MM.1S (cell line): ENCODE measurements at regions not wholly inside any gene's neighbourhood (a gene's known extent, or its start where the extent isn't known, plus 50 kb on each side); places are given as distances from the start of the nearest gene placed in this dataset.

Experiments used
- DNase-seq: peaks from one replicate; pipeline ENCODE4 v3.0.0-alpha.2; 2015
- H2AFZ ChIP-seq: fragments of 300-600 bp; sonication (generic); 2 replicates; pipeline ENCODE4 v1.6.0; 2016; ENCODE audit warnings: antibody characterized with exemption, low read length
- H3F3A ChIP-seq: fragments of 300-600 bp; sonication (generic); 2 replicates; pipeline ENCODE4 v1.6.1; 2016; ENCODE audit warnings: mild to moderate bottlenecking, antibody characterized with exemption, low read length, moderate library complexity, mixed read lengths; ENCODE audit not compliant: insufficient read depth
- H3K27ac ChIP-seq: fragments of 300-600 bp; sonication (generic); 2 replicates; pipeline ENCODE4 v1.5.1; 2016; ENCODE audit warnings: mild to moderate bottlenecking, low read length
- H3K27me3 ChIP-seq: fragments of 300-600 bp; sonication (generic); replicated peaks from 2 replicates; pipeline ENCODE4 v1.6.0; 2016; ENCODE audit warnings: low read length; ENCODE audit not compliant: insufficient read depth
- H3K36me3 ChIP-seq: fragments of 300-600 bp; sonication (generic); replicated peaks from 2 replicates; pipeline ENCODE4 v1.6.1; 2016; ENCODE audit warnings: mild to moderate bottlenecking, low read length, mixed read lengths; ENCODE audit not compliant: insufficient read depth
- H3K4me1 ChIP-seq: fragments of 300-600 bp; sonication (generic); 2 replicates; pipeline ENCODE4 v1.6.1; 2016; ENCODE audit warnings: low read length, mixed read lengths
- H3K4me2 ChIP-seq: fragments of 300-600 bp; sonication (generic); 2 replicates; pipeline ENCODE4 v1.6.0; 2016; ENCODE audit warnings: low read depth, low read length
- H3K4me3 ChIP-seq: fragments of 300-600 bp; sonication (generic); 2 replicates; pipeline ENCODE4 v1.5.1; 2016; ENCODE audit warnings: low read length, mixed read lengths
- H3K79me2 ChIP-seq: fragments of 300-600 bp; sonication (generic); 2 replicates; pipeline ENCODE4 v1.6.1; 2016; ENCODE audit warnings: mixed run types, low read length, mixed read lengths
- H3K9ac ChIP-seq: fragments of 300-600 bp; sonication (generic); 2 replicates; pipeline ENCODE4 v1.6.1; 2016; ENCODE audit warnings: low read length, mixed read lengths
- H3K9me2 ChIP-seq: fragments of 300-600 bp; sonication (generic); replicated peaks from 2 replicates; pipeline ENCODE4 v1.6.1; 2016; ENCODE audit warnings: mild to moderate bottlenecking, low read length, mixed read lengths; ENCODE audit not compliant: insufficient read depth
- H3K9me3 ChIP-seq: fragments of 300-600 bp; sonication (generic); replicated peaks from 2 replicates; pipeline ENCODE4 v1.6.1; 2016; ENCODE audit warnings: mild to moderate bottlenecking, low read length, mixed read lengths; ENCODE audit not compliant: insufficient read depth
- H4K20me1 ChIP-seq: fragments of 300-600 bp; sonication (generic); 2 replicates; pipeline ENCODE4 v1.6.1; 2016; ENCODE audit warnings: mild to moderate bottlenecking, low read length, moderate library complexity, mixed read lengths; ENCODE audit not compliant: insufficient read depth
- EZH2 ChIP-seq: fragments of 300-600 bp; sonication (generic); optimal IDR thresholded peaks from 2 replicates; pipeline ENCODE3; 2017; ENCODE audit warnings: low read depth, mild to moderate bottlenecking, antibody characterized with exemption, low read length, mixed read lengths
- EZH2phosphoT487 ChIP-seq: fragments of 300-600 bp; sonication (generic); IDR thresholded peaks from 2 replicates; pipeline ENCODE4 v1.6.1; 2018; ENCODE audit warnings: antibody characterized with exemption, low read length
- TF ChIP-seq, protein P1 (sequence below): fragments of 300-600 bp; sonication (generic); IDR thresholded peaks from 2 replicates; pipeline ENCODE4 v1.5.1; 2016; ENCODE audit warnings: antibody characterized with exemption, low read length, mixed read lengths

GRCh38 chr18:37964885-37965571 is 399.4 kb upstream of the CELF4 start:
- TF ChIP-seq EZH2phosphoT487 (no peak), EZH2 (no peak)
- TF ChIP-seq, protein P1, sequence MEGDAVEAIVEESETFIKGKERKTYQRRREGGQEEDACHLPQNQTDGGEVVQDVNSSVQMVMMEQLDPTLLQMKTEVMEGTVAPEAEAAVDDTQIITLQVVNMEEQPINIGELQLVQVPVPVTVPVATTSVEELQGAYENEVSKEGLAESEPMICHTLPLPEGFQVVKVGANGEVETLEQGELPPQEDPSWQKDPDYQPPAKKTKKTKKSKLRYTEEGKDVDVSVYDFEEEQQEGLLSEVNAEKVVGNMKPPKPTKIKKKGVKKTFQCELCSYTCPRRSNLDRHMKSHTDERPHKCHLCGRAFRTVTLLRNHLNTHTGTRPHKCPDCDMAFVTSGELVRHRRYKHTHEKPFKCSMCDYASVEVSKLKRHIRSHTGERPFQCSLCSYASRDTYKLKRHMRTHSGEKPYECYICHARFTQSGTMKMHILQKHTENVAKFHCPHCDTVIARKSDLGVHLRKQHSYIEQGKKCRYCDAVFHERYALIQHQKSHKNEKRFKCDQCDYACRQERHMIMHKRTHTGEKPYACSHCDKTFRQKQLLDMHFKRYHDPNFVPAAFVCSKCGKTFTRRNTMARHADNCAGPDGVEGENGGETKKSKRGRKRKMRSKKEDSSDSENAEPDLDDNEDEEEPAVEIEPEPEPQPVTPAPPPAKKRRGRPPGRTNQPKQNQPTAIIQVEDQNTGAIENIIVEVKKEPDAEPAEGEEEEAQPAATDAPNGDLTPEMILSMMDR = no peak
- Histone ChIP-seq H3K9ac (no peak overlapping the region), H3K4me3 (no peak overlapping the region), H3K4me1 (no peaks in the 10 kb centered on the region), H3K9me3 (no peaks in the 10 kb centered on the region), H3K27me3 (no peaks in the 10 kb centered on the region), H2AFZ (no peak overlapping the region), H4K20me1 (no peaks in the 10 kb centered on the region), H3K36me3 (no peaks in the 10 kb centered on the region), H3F3A (no peaks in the 10 kb centered on the region), H3K4me2 (no peak overlapping the region), H3K79me2 (no peaks in the 10 kb centered on the region), H3K9me2 (no peaks in the 10 kb centered on the region), H3K27ac (no peak overlapping the region)
- no peak for DNase-seq

- Histone ChIP-seq H3K27me3 (no peaks in the 10 kb centered on the region), H3K79me2 (no peaks in the 10 kb centered on the region), H3K4me1 (no peaks in the 10 kb centered on the region), H3K9ac (no peak overlapping the region), H3K36me3 (no peaks in the 10 kb centered on the region), H3K9me3 (no peaks in the 10 kb centered on the region), H2AFZ (no peak overlapping the region), H4K20me1 (no peaks in the 10 kb centered on the region), H3K4me2 (no peak overlapping the region), H3F3A (no peaks in the 10 kb centered on the region), H3K27ac (no peak overlapping the region), H3K4me3 (no peak overlapping the region), H3K9me2 (no peaks in the 10 kb centered on the region)
- no peak for TF ChIP-seq EZH2
- TF ChIP-seq, protein P1 = no peak
- no peak for TF ChIP-seq EZH2phosphoT487
- no peak for DNase-seq
Measured at GRCh38 chr18:37963837-37964236, 398.2 kb upstream of the CELF4 start.

DNA sequence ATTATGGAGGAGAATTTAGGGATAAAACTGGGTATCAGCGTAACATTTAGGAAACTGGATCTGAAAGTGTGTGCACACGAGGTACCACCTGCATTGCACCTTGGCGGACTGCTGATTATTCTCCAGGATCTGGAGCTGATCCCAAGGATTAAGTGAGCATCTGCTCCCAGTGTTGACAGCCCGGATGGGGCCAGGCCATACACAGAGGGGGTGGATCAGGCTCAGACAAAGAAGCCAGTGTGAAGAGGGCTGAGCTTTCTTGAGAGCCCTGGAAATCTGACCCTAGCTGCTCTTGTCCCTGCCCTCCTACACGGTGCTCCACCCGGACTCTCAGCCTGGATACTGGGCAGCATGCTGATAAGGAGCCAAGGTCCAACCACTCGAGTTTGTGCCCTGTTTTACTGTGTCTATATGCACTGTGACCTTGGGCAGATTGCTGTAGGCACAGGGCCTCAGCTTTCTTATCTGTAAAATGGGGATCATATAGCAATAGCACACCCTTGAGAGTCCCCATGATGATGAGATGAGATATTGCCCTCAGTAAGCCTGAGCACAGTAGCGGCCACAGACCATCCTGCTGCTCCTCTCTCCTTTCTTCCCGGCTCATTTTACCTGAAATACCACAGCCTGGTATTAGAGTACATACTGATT is 396.8 kb upstream of the CELF4 start:
- H3K79me2 ChIP-seq = no peaks in the 10 kb centered on the region
- H3K9me2 ChIP-seq = no peaks in the 10 kb centered on the region
- H3K4me1 ChIP-seq = no peaks in the 10 kb centered on the region
- TF ChIP-seq EZH2phosphoT487 = no peak
- TF ChIP-seq EZH2 = no peak
- TF ChIP-seq, protein P1 = no peak
- H3K4me2 ChIP-seq = no peak overlapping the region
- no peaks in the 10 kb centered on the region for H3K36me3 ChIP-seq
- no peaks in the 10 kb centered on the region for H4K20me1 ChIP-seq
- H3K9ac ChIP-seq = no peak overlapping the region
- H3K27me3 ChIP-seq = no peaks in the 10 kb centered on the region
- H2AFZ ChIP-seq = no peak overlapping the region
- H3K9me3 ChIP-seq = no peaks in the 10 kb centered on the region
- no peaks in the 10 kb centered on the region for H3F3A ChIP-seq
- no peak overlapping the region for H3K4me3 ChIP-seq
- DNase-seq = no peak
- no peak overlapping the region for H3K27ac ChIP-seq
